Activated CD8-positive, alpha-beta memory T cell treated with anti-CD3 and anti-CD28 coated beads, Interleukin-2, amount 50 U/mL, for 1 hour (primary cell): ENCODE measurements at regions not wholly inside any gene's neighbourhood (a gene's known extent, or its start where the extent isn't known, plus 50 kb on each side); places are given as distances from the start of the nearest gene placed in this dataset.

ENCODE experiments used
- DNase-seq: peaks from one replicate; pipeline ENCODE4 v3.0.0-alpha.2; 2020; ENCODE audit errors: extremely low read depth

DNA sequence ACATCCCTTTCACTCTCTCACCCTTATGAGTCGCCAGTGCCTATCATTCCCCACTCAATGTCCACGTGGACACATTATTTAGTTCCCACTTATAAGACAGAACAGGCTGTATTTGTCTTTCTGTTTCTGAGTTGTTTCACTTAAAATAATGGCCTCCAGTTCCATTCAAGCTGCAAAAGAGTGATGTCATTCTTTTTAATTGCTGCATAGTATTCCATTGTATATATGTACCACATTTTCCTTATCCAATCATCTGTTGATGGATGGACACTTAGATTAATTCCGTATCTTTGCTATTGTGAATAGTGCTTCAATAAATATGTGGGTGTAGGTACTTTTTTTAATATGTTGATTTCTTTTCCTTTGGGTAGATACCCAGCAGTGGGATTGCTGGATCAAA, 79.1 kb downstream of the ZNF365 start:
- DNase-seq: no peak

DNA sequence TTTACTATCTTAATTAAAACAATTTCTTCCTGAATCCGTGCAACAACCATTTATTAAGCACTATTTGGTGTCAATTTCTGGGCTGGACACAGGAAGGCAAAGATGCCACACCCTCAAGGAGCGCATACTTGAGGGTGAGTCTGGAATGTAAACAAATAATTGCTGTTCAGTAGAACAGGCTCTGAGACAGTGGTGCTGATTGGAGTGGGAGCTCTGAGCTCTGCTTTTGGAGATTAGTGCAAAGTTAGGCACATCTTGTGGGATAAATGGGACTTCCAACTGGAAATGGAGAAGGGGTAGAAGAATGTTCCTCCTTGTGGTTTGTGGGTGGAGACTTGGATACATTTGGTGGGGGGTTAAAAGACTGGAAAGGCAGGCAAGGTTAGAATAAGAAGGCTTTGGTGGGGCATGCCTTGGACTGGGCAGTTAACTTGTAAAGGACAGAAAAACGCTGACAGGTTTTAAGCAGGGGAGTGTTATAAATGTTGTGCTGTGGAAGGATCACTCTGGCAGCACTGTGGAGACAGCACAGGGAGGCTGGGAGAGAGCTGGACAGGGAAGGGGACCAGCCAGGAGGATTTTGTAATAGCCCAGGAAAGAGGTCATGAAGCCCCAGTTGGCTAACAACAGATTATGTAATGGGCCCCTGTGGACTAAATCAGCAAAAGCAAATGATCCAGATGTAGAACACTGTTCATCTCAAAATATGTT, 80.7 kb downstream of the ZNF365 start:
- no peak for DNase-seq

DNA sequence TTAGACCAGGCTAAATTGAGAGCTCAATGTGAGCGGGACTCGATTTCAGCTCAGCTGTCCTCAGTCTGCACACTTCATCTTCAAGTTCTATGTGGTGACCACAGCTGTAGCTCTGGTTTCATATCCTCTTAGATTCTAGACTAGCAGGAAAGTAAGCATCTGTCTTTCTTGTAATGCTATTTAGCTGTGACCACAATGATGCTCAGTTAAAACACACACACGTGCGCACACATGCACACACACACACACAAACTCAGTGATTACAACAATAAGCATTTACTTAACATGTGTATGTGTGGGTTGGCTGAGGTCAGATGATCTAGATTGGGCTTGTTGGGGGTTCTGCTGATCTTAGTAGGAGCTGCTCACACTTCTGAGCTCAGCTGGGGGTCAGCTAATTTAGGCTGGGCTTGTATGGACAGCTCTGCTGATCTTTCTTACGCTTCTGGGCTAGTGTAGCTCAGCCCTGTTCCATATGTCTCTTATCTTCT, 82.5 kb downstream of the ZNF365 start:
- no peak for DNase-seq

DNA sequence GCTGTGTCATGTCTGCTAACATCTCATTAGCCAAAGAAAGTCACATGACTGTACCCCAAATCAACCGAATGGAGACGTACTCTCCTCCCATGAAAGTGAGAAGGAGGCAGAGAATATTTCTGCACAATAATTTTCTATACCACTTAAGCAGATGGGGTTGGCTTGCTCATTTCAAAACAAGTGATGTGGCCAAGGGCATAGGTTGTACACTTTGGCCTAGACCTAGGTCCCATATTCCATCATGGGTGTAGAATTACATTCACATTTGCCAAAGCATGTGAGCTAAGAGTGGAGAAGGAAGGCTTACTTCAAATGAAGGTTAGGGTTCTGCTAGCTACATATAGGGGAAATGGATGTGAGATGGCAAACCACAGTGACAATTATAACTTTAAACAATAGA, 83.0 kb downstream of the ZNF365 start:
- DNase-seq: no peak

DNA sequence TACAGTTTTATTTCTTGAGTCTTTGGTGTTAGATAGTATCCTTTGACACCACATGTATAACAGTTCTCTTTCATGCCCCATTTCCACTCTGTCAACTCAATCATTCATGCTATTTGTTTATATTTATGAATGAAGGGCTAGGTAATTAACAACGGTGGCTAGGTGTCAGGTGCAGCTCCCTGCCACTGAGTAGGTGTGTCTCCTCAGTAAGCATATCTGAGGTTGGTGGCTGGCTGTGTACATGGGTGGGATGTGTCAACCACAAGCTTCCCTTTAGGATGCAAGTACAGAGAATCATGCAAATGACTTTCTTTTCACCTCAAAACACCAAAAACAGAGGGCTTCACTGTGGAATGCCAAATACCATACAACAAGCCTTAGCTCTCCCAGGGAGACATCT, 83.4 kb downstream of the ZNF365 start:
- no peak for DNase-seq

DNA sequence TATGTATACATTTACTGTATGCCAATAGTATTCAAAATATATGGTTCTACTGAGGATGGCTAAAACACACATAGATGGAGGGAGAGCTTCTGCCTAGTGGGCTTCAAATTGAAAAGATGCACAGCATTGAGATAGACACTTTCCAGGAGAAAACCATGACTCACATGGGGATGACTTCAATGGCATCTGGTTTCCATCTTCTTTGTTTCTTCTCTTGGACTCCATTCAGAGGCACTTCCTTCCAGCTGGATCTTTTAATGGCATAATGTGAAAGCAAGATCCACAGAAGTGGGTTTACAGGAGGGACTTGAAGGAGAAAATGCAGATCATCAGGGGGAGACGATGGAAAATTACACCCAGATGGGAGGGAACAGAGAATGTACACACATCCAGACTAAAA, 84.9 kb downstream of the ZNF365 start:
- DNase-seq: no peak

DNA sequence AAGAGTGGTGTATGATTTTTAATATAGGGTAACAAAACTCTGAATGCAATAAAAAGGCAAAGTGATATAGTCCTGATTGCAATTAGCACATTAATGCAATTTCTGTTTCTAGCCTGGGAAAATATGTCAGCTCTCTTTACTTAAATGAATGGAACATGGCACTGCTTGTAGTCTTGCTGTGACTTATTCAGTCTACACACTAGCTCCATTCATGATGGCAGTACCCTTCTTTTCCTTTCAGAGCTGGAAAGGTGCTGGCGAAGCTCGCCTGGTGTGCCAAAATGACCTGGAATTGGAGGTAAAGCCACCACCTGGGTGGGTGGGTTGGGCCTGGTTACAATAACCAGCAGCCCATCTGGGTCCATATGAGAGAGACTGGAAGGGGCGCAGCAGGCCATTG, 85.3 kb downstream of the ZNF365 start:
- no peak for DNase-seq

DNA sequence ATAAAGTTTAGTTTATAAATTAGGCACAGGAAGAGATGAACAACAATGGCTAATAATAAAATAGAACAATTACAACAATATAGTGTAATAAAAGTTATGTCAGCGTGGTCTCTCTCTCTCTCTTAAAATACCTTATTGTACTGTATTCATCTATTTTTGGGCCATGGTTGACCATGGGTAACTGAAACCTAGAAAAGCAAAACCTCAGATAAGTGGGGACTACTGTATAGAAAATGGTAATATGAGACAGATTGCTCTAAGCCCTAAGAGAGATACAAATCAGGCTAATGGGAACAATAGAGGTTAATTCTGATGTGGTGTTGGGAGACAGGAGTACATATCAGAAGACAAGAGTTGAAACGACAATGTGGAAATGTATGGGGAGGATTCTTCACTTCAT, 86.2 kb downstream of the ZNF365 start:
- no peak for DNase-seq

DNA sequence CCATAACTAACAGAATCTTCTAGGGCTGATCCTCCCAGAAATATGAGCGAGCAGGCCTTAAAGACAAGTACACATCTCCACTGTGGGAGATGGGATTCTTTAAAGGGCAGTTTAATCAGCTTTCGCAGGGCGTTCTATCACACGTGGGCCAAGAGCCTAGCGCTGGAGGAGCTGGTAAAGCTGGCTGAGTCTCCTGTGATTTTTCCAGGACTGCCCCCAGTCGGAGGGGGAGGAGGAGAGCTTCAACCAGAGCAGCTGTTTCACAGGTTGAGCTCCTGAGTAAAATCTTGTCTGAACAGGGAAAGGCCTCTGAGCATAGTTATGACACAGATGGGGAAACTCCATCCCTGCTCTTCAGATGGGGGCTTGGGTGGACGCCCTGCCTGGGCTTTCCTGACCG, 87.0 kb downstream of the ZNF365 start:
- DNase-seq: no peak

DNA sequence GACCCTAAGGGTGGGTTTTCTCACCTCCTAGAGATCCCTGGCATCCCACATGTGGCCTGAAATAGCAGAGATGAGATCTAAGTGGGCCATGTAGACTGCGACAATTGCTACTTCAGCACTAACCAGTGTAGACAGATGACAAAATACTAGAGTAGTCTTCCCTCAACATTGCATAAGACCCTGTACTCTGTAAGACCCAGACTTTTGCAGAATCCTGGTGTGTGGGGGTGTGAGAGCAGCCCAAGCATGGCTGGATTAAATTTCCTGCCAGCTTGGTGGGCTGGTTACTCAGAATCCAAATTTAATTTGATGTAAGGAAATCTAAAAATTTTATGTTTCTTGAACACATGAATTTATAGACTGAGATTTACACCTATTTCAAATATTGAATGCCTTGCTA, 88.3 kb downstream of the ZNF365 start:
- no peak for DNase-seq

DNA sequence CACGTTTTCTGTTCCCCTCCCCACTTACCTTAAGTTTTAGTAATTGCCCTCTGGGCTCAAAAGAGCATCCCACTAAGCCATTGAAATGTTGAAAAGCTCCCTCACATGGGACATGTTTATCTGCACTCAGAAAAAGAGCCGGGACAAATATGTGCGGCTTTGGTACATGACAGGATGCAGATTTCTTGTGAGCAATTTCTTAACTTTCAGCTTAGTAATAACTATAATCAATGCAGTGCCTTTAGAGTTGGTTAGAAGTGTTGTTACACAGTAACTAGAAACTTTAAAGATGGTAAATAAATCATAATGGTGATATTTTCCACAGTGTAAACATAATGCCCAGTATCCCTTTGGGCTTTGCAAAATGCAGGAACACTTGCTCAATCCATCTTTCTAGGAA, 89.2 kb downstream of the ZNF365 start:
- no peak for DNase-seq

DNA sequence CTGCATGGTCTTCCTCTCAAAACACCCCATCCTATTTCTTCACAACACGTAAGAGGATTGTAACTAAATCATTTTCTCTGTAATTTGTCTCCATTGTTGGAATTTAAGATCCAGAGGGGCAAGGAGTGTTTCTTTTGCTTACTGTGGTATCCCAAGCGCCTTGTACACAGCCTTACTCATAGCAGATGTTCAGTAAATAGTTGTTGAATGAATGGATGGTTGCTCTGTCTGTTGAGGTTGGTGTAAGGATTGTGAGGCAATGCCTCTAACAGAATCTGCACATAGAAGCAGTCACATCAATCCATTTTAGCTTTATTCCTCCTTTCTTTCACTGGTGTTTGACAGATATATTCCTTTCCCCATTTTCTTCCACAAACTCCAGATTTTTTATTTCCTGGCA, 90.1 kb downstream of the ZNF365 start:
- no peak for DNase-seq

DNA sequence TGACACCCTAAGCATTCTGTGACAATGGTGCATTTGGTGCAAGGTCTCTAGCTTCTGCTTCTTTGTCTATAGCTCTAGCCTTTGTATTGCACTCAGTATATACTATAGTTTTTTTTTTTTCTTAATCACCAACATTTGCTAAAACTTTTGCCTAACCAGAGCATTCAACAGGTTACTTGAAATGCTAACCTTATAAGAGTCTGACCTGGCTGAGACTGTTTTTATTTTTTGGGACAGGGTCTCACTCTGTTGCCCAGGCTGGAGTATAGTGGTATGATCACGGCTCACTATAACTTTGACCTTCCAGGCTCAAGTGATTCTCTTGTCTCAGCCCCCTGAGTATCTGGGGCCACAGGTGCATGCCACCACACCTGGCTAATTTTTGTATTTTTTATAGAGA, 92.4 kb downstream of the ZNF365 start:
- no peak for DNase-seq

DNA sequence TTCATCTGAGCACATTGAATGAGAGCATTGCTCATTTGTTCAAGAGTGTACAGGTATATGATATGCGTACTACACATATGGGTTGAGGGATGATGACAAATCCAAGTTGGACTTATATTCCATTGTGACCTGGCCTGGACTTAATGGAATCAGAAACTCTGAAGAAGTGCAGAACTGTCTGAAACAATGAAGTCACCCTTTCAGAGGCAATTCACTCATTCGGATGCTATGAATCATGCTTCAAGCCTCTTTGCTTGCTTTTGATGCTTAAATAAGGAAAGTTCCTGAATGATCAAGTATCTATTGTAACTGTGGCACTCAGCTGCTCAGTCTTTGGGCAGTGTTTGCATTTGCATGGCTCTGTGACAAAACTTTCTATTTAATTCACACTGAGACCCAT, 93.4 kb downstream of the ZNF365 start:
- no peak for DNase-seq

DNA sequence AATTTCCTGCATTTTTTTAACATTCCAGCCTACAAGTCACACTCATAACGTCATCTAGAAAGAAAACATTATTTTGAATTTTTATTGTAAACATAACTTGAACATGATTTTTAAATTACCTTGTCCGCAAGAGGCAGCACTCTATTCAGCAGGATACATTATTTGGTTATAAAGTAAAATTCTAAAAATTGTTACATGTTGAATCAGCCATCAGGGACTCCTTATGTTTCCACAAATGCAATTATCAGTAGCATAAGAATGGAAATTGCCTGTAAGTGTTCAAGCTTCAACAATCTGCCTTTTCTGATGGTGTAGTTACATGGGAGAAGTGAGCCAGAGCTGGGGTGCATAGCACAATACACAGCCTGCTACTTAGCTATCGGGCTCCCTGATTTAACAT, 97.5 kb downstream of the ZNF365 start:
- no peak for DNase-seq

DNA sequence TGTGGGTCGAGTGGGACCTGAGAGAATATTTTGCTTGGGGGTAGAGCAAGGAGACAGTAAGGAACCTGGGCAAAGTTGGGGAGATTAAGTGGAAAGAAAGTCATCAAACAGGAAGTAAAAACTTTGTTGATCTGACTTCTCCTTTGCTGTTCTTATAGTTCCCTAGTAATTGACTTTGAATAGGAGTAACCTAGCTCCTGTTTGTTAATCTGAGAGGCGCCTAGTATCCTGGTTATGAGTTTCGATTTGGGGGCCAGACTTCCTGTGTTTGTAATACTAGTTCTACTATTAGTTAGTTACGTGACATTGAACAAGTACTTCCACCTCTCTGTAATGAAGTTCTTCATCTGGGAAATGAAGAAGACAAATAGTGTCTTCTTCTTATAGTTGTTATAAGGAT, 99.1 kb downstream of the ZNF365 start:
- no peak for DNase-seq

DNA sequence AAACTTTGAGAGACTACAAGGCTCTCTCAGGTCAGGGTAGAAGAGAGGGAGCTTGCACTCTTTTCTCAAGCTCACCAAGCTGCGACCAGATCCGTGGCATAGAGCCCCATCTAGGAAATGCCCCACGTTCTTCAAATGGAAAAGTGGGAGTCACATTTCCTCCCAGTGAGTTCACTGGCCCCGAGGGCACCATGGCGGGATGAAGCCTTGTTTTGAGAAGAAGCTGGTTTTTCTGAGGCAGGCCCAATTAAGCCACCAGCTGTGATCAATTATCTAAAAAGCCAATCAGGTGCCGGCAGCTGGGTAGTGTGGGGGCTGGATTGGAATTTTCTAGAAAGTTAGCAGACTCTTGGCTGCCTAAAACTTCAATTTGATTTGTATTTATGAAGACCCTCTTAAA, 101.4 kb downstream of the ZNF365 start:
- DNase-seq: no peak

DNA sequence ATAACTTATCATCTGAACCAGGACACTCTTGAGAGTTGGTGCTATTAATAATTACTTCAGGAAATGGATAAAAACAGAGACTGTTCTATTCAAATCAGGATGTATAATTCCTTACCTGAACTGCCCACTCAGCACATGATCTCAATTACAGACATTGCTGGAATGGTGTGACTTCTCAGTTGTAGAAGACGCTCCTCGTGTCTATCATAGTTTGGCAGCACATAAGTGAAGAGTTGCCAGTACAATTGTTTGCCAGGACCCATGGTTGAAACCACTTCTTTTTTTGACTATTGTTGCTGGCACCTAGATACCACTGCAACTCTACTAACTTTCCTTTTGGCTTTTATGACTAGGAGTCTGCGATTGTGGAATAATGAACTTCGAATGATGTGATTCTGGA, 105.4 kb downstream of the ZNF365 start:
- no peak for DNase-seq

DNA sequence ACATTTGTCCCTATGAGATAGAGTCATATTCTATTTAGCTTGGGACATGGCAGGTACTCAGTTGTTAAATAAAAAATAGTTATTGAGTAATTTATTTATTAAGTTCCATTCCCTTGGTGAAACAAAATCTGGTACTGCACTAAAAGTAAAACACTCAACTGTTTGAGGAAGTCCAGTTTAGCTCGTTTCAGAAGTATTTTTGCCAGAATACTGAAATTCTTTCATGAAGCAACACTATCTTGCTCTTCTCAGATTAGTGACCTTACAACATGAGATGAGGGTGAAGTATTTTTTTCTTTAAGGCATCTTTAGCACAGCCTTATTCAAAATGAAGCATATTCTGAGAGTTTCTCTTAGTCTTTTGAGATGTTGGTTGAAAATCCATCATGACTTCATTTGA, 106.0 kb downstream of the ZNF365 start:
- DNase-seq: no peak

DNA sequence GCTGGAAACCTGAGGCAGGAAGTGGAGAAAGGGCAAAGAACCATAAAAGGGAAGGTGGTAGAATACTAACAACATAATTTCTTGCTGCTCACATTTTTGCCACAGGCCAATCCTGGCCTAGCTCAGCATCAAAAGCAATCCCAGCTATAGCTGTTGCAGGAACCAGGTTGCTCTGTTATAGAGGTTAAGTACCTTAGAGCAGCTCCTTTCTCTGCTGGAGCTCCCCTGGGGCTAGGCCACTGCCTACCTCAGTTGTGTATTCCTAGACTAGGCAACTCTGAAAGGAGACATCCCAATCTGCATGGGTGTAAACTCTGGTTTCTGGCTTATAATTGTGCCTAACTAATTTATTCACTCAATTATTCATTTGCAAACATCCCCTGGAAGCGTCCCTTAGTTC, 108.4 kb downstream of the ZNF365 start:
- no peak for DNase-seq

DNA sequence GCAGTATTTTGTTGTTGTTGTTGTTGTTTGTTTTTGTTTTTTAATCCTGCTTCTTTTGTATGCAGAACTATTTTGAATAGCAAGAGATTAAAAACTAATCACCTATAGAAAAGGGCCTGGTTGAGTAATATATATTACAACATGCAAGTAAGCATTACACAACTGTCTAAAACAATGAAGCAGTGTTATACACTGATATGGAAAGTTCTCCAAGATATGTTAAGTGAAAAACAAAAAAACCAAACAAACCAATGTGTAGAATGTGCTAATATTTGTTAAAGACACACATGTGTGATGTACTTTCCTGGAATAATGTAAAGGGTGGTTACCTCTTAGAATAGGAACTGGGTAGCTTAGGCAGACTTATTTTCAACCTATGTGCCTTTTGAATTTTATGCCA, 117.4 kb downstream of the ZNF365 start:
- DNase-seq: no peak

DNA sequence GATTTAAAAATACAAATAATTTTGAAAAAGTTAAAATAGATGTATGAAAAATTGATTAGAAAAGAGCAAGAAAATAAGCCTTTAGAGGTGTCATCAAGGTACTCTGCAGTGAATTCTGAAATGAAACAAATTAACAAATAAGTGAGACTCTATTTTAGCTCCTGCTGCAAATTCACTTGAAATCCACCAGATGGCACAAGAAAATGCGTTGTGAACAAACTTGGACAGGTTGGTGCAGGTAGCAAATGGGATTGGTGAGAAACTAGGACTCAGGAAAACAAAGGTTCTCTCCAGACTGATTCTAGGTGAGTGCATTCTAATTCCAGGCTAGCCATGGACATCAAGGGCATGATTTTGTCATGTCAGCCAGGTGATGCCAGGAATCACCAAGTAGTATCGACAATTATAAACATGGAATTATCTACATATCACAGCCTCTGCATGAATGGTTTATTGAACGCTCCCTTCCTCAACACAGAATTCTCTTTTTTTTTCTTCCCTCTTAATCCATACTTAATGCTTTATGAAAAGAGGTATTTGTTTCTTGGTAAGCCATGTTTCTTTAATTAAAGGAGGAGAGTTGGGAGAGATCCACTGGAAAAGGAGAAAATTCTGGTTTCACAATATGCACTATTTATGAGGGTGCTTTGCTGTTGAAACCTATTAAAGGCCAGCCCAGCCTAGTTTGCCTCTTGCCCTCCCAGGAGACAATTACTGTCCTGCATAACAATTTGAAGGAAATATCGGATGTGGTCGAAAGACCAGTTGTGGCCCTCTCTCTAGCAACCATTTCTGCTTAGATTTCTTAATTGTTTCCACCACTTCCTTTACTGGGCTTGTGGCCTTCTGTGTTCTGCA, 118.1 kb downstream of the ZNF365 start:
- DNase-seq: no peak

DNA sequence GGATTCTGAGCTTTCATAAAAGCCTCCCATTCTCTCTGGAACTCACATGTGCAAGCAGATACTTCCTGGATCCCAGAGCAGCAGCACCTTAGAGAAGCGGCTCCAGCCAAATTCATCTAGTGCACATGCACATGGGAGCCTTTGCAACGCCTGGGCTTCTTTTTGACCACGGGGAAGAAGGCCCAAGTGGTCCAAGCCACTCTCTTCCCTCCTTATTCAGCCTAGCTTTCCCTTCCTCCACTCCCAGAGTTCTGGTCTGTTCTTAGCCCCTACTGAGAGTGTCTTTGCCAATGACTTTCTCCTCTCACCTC, 118.7 kb downstream of the ZNF365 start:
- DNase-seq: no peak

DNA sequence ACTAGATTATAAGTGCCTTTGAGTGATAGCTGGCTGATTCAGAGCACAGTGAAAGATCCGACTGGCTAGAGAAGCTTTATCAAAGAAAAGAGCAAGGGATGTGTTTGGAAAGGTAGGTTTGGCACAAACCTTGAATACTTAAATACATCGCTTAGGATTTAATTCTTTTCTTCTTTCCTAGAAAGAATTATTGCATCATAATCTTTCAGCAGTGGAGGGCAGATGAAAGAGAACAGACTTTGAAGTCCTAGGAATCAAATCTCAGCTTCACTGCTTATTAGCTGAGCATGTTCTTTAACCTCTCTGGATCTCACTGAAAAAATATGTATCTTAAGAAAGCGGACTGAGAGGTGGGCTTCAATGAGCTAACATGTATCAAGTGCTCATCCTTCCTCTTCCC, 122.8 kb downstream of the ZNF365 start:
- DNase-seq: no peak
